Pancreas (tissue), 10 donors: ENCODE measurements at regions not wholly inside any gene's neighbourhood (a gene's known extent, or its start where the extent isn't known, plus 50 kb on each side); places are given as distances from the start of the nearest gene placed in this dataset.

Source experiments
- ATAC-seq, 4 donors: fragments of 200-7000 bp; cut with Tn5 transposase; one replicate each; pipeline versions ENCODE4 v1.8.0 to v1.9.1; 2020; ENCODE audit warnings: mild to moderate bottlenecking in 4 of 4, moderate library complexity in 4 of 4
- DNase-seq, 6 donors: peaks; one replicate each; pipeline ENCODE4 v3.0.0-alpha.2; 2020
- FAIRE-seq: peaks from 2 replicates; lab custom pipeline; 2012; peaks lifted over from hg19 to GRCh38; lab: Jason Lieb, UNC
- H3K27ac ChIP-seq, 4 donors: fragments of 200-600 bp; sonication (generic); 1 replicate in 3 of 4; 2 replicates in 1 of 4; pipeline versions ENCODE4 v1.5.0 to v1.8.0; 2020
- H3K27me3 ChIP-seq, 4 donors: fragments of 200-600 bp; one replicate each; pipeline ENCODE4 v1.8.0; 2021
- H3K36me3 ChIP-seq, 3 donors: fragments of 200-600 bp; sonication (generic) in 1 of 3; one replicate each; pipeline versions ENCODE4 v1.5.0 to v1.8.0; 2020 to 2021
- H3K4me1 ChIP-seq, 3 donors: fragments of 200-600 bp; one replicate each; pipeline ENCODE4 v1.8.0; 2021
- H3K4me3 ChIP-seq, 4 donors: fragments of 200-600 bp; sonication (generic) in 2 of 4; one replicate each; pipeline versions ENCODE4 v1.5.0 to v1.8.0; 2020 to 2021
- H3K9me3 ChIP-seq, 4 donors: fragments of 200-600 bp; one replicate each; pipeline ENCODE4 v1.8.0; 2021
- WGBS, 2 donors: extraction: QIAGEN DNeasy Blood & Tissue Kit; methylation state at CpG; one replicate each; pipeline ENCODE4 v1.1.7; 2013; 5-methylcytosine and 5-hydroxymethylcytosine counted together
- intact Hi-C, 3 donors: fragments of 100-400 bp; cut with DNase I; formaldehyde crosslinking; loops; one replicate each; pipeline versions ENCODE4 v1.11.1 to v1.14.2; 2022
- TF ChIP-seq, protein P1 (sequence below), 4 donors: fragments of 200-600 bp; sonication (generic) in 3 of 4; IDR thresholded peaks; one replicate each; pipeline versions ENCODE4 v1.5.0 to v1.8.0; 2021; ENCODE audit warnings: antibody characterized with exemption in 4 of 4
- donor health status: healthy with polysubstance abuse.
- donor health status: DM: no; HTN: no; CAD: no; lungs with moderate emphysema.
- donor health status: DM: no; HTN: no; CAD: no.
- donor health status: control.
- donor health status: control.
- donor health status: Bipolar disorder and iron deficiency.
- donor health status: DM: yes; HTN: yes; CAD: no.
- donor health status: DM: no; HTN: no; CAD: no.
- donor health status: DM: no; HTN: no; CAD: no.
- donor health status: DM: yes; HTN: yes; CAD: no.

DNA sequence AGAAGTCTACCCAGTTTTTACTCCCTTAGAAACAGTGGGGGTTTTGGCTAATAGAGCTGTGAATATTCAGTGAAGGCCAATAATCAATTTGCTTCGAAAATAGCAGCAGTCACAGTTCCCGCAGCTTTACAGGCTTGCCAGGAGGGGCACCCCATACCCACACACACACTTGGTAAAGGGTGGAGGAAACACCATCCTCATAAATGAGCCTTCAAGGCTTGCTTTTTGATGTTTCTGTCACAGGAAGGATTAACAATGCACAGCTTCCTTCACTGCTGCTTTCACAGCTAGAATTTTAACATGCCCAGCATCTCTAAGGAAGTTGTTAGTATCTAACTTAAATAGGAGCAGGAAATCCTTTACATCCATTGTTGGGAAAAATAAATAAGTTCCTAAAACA, 1247.5 kb upstream of the C9orf72 start:
- FAIRE-seq, result no peak
- ATAC-seq, result no peak
- WGBS, 2 donors, result 11 to 15% methylated on average over 2 of the region's 2 CpGs
- H3K4me3 ChIP-seq, result no peak overlapping the region
- no peaks in the 10 kb centered on the region for H3K27me3 ChIP-seq
- TF ChIP-seq, protein P1, sequence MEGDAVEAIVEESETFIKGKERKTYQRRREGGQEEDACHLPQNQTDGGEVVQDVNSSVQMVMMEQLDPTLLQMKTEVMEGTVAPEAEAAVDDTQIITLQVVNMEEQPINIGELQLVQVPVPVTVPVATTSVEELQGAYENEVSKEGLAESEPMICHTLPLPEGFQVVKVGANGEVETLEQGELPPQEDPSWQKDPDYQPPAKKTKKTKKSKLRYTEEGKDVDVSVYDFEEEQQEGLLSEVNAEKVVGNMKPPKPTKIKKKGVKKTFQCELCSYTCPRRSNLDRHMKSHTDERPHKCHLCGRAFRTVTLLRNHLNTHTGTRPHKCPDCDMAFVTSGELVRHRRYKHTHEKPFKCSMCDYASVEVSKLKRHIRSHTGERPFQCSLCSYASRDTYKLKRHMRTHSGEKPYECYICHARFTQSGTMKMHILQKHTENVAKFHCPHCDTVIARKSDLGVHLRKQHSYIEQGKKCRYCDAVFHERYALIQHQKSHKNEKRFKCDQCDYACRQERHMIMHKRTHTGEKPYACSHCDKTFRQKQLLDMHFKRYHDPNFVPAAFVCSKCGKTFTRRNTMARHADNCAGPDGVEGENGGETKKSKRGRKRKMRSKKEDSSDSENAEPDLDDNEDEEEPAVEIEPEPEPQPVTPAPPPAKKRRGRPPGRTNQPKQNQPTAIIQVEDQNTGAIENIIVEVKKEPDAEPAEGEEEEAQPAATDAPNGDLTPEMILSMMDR (IDR thresholded peaks at IDR 0.05), result no peak
- no peaks in the 10 kb centered on the region for H3K9me3 ChIP-seq
- no peak for DNase-seq
- no peaks in the 10 kb centered on the region for H3K4me1 ChIP-seq
- H3K27ac ChIP-seq, result no peak overlapping the region
- intact Hi-C loops, result no loop called here
- H3K36me3 ChIP-seq, result no peaks in the 10 kb centered on the region

DNA sequence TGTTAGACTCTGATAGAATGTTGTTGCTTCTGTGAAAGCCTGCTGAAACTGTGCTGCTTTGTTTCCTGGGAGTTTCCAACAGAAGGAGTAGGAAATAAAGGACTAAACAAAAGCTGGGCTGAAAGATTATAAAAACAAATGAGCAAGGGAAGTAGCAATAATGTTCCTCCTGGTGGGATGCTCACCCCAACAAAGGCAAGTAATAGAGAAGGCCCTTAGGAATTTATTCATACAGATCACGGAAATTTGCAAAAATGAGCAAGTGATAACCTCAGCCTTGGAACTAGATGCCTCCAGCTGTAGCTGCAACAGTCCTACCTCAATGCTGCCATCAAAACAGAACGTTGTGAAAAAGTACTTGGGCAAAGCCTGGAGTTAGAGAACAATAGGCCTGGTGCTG, 1248.0 kb upstream of the C9orf72 start:
- TF ChIP-seq, protein P1 (IDR thresholded peaks at IDR 0.05), result no peak
- intact Hi-C loops, result no loop called here
- Histone ChIP-seq H3K4me1 (no peaks in the 10 kb centered on the region), H3K27ac (no peak overlapping the region), H3K9me3 (no peaks in the 10 kb centered on the region), H3K4me3 (no peak overlapping the region), H3K36me3 (no peaks in the 10 kb centered on the region), H3K27me3 (no peaks in the 10 kb centered on the region)
- FAIRE-seq, result no peak
- no peak for DNase-seq
- 33 to 36% methylated on average over 2 of the region's 2 CpGs for WGBS, 2 donors
- ATAC-seq, result no peak

DNA sequence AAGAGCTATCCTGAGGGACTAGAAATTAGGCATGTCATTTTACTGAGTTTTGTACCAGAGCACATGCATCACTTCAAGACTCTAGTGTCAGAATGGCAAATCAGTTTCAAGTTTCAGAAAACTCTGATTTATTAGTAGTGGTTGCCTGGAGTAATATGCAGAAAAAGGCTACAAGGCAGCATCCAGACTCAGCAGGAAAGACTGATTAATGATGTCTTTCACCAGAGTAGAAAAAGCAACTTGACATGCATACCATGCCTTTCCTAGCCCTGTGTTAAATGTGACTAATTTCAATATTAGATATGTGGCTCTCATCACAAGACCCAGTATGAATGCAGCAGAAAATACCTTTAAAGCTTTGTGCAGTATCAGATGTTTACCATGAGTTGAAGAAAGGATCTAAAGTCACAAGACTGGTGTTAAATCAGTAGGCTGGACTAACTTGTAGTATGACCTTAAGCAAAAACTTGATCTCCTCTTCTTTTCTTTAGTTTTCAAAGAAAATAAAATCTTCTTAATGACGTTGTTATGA, 1251.2 kb upstream of the C9orf72 start:
- no peak overlapping the region for H3K27ac ChIP-seq
- 27 to 52% methylated on average over 1 of the region's 1 CpG for WGBS, 2 donors
- DNase-seq, result no peak

DNA sequence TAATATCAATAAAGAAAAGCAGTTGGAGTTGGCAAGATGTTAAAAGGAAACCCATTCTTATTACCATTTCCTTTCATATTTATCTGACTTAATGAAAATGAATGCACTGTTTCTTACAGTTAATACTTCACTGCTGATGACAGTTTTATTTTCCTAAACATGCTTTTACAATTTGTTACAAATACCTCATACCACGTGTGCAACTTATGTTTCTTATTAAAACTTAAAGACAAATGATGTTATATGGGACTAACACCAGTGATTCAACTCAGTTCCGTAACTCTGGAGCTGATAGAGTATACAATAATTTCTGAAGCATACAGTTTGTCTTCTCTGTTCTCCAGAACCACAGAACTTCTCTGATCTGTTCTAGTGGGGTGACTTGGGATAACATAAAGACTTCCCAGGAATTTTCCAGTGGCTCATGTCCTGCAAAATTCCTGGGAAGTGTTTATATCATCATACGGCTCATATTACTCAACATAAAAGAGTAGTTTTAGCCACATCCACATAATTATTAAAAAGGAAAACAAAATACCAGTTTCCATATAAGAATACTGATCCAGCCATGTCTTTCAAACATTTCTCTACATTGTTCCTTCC, 1259.0 kb upstream of the C9orf72 start:
- intact Hi-C loops, result no loop called here
- no peaks in the 10 kb centered on the region for H3K27me3 ChIP-seq
- H3K4me1 ChIP-seq, result no peaks in the 10 kb centered on the region
- no peak overlapping the region for H3K4me3 ChIP-seq
- no peaks in the 10 kb centered on the region for H3K9me3 ChIP-seq
- ATAC-seq, result no peak
- TF ChIP-seq, protein P1 (IDR thresholded peaks at IDR 0.05), result no peak
- no peak for DNase-seq
- FAIRE-seq, result no peak
- WGBS, 2 donors, result 50 to 53% methylated on average over 3 of the region's 3 CpGs
- H3K36me3 ChIP-seq, result no peaks in the 10 kb centered on the region
- H3K27ac ChIP-seq, result no peak overlapping the region

More for the DNA sequence above, 1251.2 kb upstream of the C9orf72 start:
- intact Hi-C loops, result no loop called here
- TF ChIP-seq, protein P1 (IDR thresholded peaks at IDR 0.05), result no peak
- Histone ChIP-seq H3K36me3 (no peaks in the 10 kb centered on the region), H3K4me1 (no peaks in the 10 kb centered on the region), H3K4me3 (no peak overlapping the region), H3K27me3 (no peaks in the 10 kb centered on the region), H3K9me3 (no peaks in the 10 kb centered on the region)
- ATAC-seq, result no peak
- FAIRE-seq, result no peak

DNA sequence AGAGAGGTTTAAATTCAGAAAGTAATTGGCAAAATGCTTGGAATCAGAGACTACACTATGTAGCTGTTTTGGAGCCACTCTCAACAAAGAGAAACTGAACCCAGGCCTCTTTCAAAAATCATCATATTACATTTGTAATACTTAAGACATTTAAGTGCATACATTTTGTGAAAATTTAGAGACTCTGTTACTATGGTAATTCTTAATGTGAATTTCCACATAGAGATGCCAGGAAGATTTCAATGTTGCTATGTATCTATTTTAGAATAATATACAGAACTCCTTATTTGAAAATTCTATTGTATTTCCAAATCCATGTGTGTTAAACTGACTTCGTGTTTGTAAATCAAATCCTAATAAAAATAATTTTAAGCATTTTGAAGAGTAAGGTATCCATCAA, 1260.9 kb upstream of the C9orf72 start:
- FAIRE-seq (no peak), DNase-seq (no peak), ATAC-seq (no peak)
- Histone ChIP-seq H3K27ac (no peak overlapping the region), H3K4me1 (no peaks in the 10 kb centered on the region), H3K27me3 (no peaks in the 10 kb centered on the region), H3K36me3 (no peaks in the 10 kb centered on the region), H3K9me3 (no peaks in the 10 kb centered on the region), H3K4me3 (no peak overlapping the region)
- TF ChIP-seq, protein P1 (IDR thresholded peaks at IDR 0.05), result no peak
- 42 to 63% methylated on average over 1 of the region's 1 CpG for WGBS, 2 donors
- intact Hi-C loops, result no loop called here
